GM10266 (cell line): ENCODE measurements at regions not wholly inside any gene's neighbourhood (a gene's known extent, or its start where the extent isn't known, plus 50 kb on each side); places are given as distances from the start of the nearest gene placed in this dataset.

ENCODE experiments used
- DNase-seq: peaks from one replicate; pipeline ENCODE4 v3.0.0; 2012; ENCODE audit errors: extremely low spot score
- TF ChIP-seq, protein P1 (sequence below): IDR thresholded peaks from 2 replicates; pipeline ENCODE4 v1.5.1; 2012; ENCODE audit warnings: mild to moderate bottlenecking, low read depth; ENCODE audit not compliant: control insufficient read depth, insufficient read depth; ENCODE audit errors: missing control alignments

DNA sequence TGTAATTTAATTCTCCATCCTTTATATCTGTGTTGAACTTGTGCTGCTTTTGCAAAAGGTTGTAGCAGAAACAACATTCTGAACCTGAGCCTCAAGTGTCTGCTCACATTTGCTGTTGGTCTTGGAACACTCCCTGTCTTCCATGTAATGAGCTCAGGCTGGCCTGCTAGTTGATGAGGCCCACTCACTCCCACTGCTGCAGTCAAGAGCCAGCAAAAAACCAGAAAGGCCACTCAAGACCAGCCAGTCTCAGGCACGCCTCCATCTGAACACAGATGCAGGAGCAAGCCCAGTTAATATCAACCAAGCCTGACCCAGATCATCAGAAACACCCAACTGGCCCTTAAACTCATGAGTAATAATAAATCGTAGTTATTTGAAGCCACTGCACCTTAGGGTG, 342.2 kb upstream of the NFIA start:
- TF ChIP-seq, protein P1, sequence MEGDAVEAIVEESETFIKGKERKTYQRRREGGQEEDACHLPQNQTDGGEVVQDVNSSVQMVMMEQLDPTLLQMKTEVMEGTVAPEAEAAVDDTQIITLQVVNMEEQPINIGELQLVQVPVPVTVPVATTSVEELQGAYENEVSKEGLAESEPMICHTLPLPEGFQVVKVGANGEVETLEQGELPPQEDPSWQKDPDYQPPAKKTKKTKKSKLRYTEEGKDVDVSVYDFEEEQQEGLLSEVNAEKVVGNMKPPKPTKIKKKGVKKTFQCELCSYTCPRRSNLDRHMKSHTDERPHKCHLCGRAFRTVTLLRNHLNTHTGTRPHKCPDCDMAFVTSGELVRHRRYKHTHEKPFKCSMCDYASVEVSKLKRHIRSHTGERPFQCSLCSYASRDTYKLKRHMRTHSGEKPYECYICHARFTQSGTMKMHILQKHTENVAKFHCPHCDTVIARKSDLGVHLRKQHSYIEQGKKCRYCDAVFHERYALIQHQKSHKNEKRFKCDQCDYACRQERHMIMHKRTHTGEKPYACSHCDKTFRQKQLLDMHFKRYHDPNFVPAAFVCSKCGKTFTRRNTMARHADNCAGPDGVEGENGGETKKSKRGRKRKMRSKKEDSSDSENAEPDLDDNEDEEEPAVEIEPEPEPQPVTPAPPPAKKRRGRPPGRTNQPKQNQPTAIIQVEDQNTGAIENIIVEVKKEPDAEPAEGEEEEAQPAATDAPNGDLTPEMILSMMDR, result no peak
- DNase-seq, result no peak

DNA sequence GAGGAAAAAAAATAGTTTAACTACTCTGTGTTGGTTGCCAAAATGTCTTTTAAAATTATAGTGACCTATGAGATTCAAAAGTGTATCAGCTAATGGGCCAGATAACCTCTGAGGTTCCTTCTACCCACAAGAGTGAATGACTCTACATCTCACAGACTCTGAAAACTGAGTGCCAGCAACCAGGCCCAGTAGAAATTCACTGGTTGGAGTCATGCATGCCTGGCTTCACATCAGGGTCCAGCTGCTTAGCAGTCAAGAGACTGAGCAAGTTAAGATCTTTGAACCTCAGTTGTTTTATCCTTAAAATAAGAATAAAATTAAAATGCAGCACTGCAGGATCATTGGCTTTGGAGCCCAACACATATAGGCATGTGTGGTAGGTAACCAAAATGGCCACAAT, 342.6 kb upstream of the NFIA start:
- TF ChIP-seq, protein P1, result no peak
- no peak for DNase-seq

DNA sequence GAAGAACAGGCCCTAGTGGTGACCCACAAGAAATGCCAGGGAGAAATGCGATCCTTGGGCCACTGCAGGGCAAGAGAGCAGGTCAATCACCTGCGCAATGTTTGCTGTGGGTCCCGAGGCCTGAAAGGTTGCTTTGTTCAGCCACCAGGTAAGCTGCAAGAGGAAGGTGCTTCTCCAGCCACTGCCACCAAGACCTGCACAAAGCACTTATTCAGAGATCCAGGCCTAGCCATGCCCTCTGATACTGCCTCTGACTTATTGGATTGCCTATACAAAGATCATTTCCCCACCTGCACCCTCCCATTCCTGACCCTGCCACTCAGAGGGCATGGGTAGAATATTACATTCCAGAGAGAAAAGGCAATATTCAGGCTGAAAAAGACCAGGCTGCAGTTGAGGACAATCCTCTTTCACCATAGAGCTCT, 349.4 kb upstream of the NFIA start:
- TF ChIP-seq, protein P1, result no peak

DNA sequence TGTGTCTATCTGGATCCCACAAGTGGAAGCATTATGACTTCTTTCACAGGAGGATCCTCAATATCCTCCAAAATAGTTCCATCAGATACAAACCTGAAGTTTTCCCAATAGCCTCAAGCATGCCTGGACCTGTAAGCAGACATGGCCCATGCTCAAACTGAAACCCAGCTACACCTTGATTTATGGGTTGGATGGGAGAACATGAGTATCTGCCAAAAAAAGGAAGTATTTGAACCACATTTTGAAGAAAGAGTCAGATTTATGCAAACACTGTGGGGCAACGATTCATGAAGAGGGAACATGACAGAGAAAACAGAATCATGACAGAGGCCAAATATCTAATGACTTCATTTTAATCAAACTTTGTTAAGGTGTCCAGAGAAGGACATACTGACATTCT, 351.0 kb upstream of the NFIA start:
- TF ChIP-seq, protein P1, result no peak
- no peak for DNase-seq

More for the DNA sequence above, 349.4 kb upstream of the NFIA start:
- no peak for DNase-seq

DNA sequence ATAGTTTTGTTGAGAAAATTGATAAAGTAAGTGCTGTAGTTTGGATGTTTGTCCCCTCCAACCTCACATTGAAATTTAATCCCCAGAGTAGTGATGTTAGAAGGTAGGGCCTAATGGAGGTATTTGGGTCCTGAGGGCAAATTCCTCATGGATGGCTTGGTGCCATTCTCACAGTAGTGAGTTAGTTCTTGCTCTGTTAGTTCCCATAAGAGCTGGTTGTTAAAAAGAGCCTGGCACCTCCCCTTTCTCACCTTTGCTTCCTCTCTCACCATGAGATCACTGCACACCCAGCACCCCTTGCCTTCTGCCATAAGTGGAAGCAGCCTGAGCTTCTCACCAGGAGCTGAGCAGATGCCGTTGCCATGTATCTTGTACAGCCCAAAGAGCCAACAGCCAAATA, 354.8 kb upstream of the NFIA start:
- TF ChIP-seq, protein P1, result no peak
- DNase-seq, result no peak

DNA sequence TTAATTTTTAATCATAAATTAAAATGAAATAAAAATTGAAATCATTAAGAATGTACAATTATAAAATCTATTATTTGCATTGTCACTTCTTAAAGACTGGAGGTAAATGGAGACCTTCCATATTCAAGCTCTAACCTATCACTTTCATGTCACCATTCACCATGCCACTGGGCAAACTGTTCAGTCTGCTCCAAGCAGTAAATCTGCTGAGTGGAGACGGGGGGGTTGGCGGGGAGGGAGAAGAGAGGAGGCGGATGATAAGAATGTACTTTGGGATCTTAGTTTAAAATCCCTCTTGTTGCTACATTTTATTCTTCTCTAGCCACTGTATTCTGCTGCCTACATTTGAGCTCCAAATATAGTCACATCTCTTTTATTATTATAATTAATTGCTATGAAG, 365.9 kb upstream of the NFIA start:
- TF ChIP-seq, protein P1, result no peak
- no peak for DNase-seq

DNA sequence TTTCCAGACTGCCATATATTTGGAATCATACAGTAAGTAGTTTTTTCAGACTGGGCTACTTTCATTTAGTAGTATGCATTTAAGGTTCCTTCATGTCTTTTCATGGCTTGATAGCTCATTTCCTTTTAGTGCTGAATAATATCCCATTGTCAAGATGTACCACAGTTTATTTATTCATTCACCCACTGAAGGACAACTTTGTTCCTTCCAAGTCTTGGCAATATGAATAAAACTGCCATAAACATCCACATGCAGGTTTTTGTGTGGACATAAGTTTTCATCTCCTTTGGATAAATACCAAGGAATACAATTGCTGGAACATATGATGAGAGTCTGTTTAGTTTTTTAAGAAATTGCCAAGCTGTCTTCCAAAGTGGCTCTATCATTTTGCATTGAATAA, 366.4 kb upstream of the NFIA start:
- TF ChIP-seq, protein P1, result no peak
- no peak for DNase-seq
